Epithelial cell of prostate (primary cell): ENCODE measurements at regions not wholly inside any gene's neighbourhood (a gene's known extent, or its start where the extent isn't known, plus 50 kb on each side); places are given as distances from the start of the nearest gene placed in this dataset.

ENCODE experiments used
- DNase-seq: peaks from one replicate; pipeline ENCODE4 v3.0.0-alpha.2; 2011; ENCODE audit warnings: low read depth, low spot score
- H3K27ac ChIP-seq: fragments of 450-650 bp; 2 replicates; pipeline ENCODE4 v1.5.1; 2017; ENCODE audit warnings: mild to moderate bottlenecking

- DNase-seq: no peak
- no peak overlapping the region for H3K27ac ChIP-seq
These were observed 484.2 kb upstream of the SLITRK1 start for GRCh38 chr13:84366506-84366905.

GRCh38 chr13:84362777-84363176 lies 480.5 kb upstream of the SLITRK1 start:
- H3K27ac ChIP-seq: no peak overlapping the region
- no peak for DNase-seq

GRCh38 chr13:84360822-84361221 lies 478.5 kb upstream of the SLITRK1 start:
- H3K27ac ChIP-seq: no peak overlapping the region
- DNase-seq: no peak

GRCh38 chr13:84358601-84359000 lies 476.3 kb upstream of the SLITRK1 start:
- no peak for DNase-seq
- no peak overlapping the region for H3K27ac ChIP-seq

GRCh38 chr13:84352946-84353345 lies 470.7 kb upstream of the SLITRK1 start:
- DNase-seq: no peak
- no peak overlapping the region for H3K27ac ChIP-seq

- DNase-seq: no peak
- no peak overlapping the region for H3K27ac ChIP-seq
These were observed 457.2 kb upstream of the SLITRK1 start for GRCh38 chr13:84339456-84339855.

- no peak for DNase-seq
- no peak overlapping the region for H3K27ac ChIP-seq
These were observed 450.1 kb upstream of the SLITRK1 start for GRCh38 chr13:84332346-84332745.

GRCh38 chr13:84315527-84315926 lies 433.3 kb upstream of the SLITRK1 start:
- no peak for DNase-seq
- H3K27ac ChIP-seq: no peak overlapping the region

- no peak overlapping the region for H3K27ac ChIP-seq
- DNase-seq: no peak
These were observed 420.8 kb upstream of the SLITRK1 start for GRCh38 chr13:84303035-84303434.

GRCh38 chr13:84297251-84297650 lies 415.0 kb upstream of the SLITRK1 start:
- H3K27ac ChIP-seq: no peak overlapping the region
- no peak for DNase-seq

GRCh38 chr13:84296401-84296800 lies 414.1 kb upstream of the SLITRK1 start:
- DNase-seq: no peak
- no peak overlapping the region for H3K27ac ChIP-seq

- DNase-seq: no peak
- H3K27ac ChIP-seq: no peak overlapping the region
These were observed 412.3 kb upstream of the SLITRK1 start for GRCh38 chr13:84294576-84294975.

GRCh38 chr13:84290386-84290785 lies 408.1 kb upstream of the SLITRK1 start:
- H3K27ac ChIP-seq: no peak overlapping the region
- DNase-seq: no peak

- no peak for DNase-seq
These were observed 396.9 kb upstream of the SLITRK1 start for GRCh38 chr13:84279166-84279565.

GRCh38 chr13:84272877-84273562 lies 390.7 kb upstream of the SLITRK1 start:
- no peak overlapping the region for H3K27ac ChIP-seq

More at GRCh38 chr13:84279166-84279565, 396.9 kb upstream of the SLITRK1 start:
- H3K27ac ChIP-seq: no peak overlapping the region

GRCh38 chr13:84265257-84265764 lies 383.0 kb upstream of the SLITRK1 start:
- no peak for DNase-seq
- no peak overlapping the region for H3K27ac ChIP-seq

More at GRCh38 chr13:84272877-84273562, 390.7 kb upstream of the SLITRK1 start:
- DNase-seq: no peak

GRCh38 chr13:84263354-84264069 lies 381.2 kb upstream of the SLITRK1 start:
- DNase-seq: no peak

GRCh38 chr13:84255226-84255797 lies 373.0 kb upstream of the SLITRK1 start:
- no peak overlapping the region for H3K27ac ChIP-seq
- DNase-seq: no peak

More at GRCh38 chr13:84263354-84264069, 381.2 kb upstream of the SLITRK1 start:
- no peak overlapping the region for H3K27ac ChIP-seq

- no peak overlapping the region for H3K27ac ChIP-seq
- no peak for DNase-seq
These were observed 367.2 kb upstream of the SLITRK1 start for GRCh38 chr13:84249463-84249862.

GRCh38 chr13:84243340-84243739 lies 361.1 kb upstream of the SLITRK1 start:
- no peak overlapping the region for H3K27ac ChIP-seq
- no peak for DNase-seq

GRCh38 chr13:84239032-84239431 lies 356.8 kb upstream of the SLITRK1 start:
- no peak for DNase-seq
- H3K27ac ChIP-seq: no peak overlapping the region
